Smooth muscle cell (in vitro differentiated cells): ENCODE measurements at regions not wholly inside any gene's neighbourhood (a gene's known extent, or its start where the extent isn't known, plus 50 kb on each side); places are given as distances from the start of the nearest gene placed in this dataset.
A peak's percentile ranks its signal among the peaks of the same experiment; 100 is the strongest.
"Not testable (repeated sequence)": the region's sequence is repeated elsewhere in the genome, so short reads cannot be mapped to it uniquely, and the experiment has no call there.

Experiments used
- DNase-seq: peaks from one replicate; lab custom pipeline; 2025; ENCODE audit not compliant: unreplicated experiment; lab: John Stamatoyannopoulos, UW
- H2AFZ ChIP-seq: fragments of 200-600 bp; sonication (generic); 2 replicates; pipeline ENCODE4 v1.6.0; 2016; ENCODE audit warnings: antibody characterized with exemption, low read depth, mild to moderate bottlenecking
- H3F3A ChIP-seq: fragments of 200-600 bp; sonication (generic); 2 replicates; pipeline ENCODE4 v1.6.0; 2017; ENCODE audit warnings: antibody characterized with exemption, low read depth
- H3K27ac ChIP-seq: fragments of 200-600 bp; sonication (generic); 2 replicates; pipeline ENCODE4 v1.5.1; 2016; ENCODE audit warnings: low read depth, mild to moderate bottlenecking
- H3K27me3 ChIP-seq: fragments of 200-600 bp; sonication (generic); 2 replicates; pipeline ENCODE4 v1.6.1; 2016; ENCODE audit warnings: low read depth, mild to moderate bottlenecking
- H3K36me3 ChIP-seq: fragments of 200-600 bp; sonication (generic); 2 replicates; pipeline ENCODE4 v1.5.1; 2016; ENCODE audit warnings: low read depth
- H3K4me1 ChIP-seq: fragments of 200-600 bp; sonication (generic); 2 replicates; pipeline ENCODE4 v1.5.1; 2016; ENCODE audit warnings: low read depth
- H3K4me2 ChIP-seq: fragments of 200-600 bp; sonication (generic); 2 replicates; pipeline ENCODE4 v1.6.0; 2016; ENCODE audit warnings: mild to moderate bottlenecking
- H3K4me3 ChIP-seq: fragments of 200-600 bp; sonication (generic); 2 replicates; pipeline ENCODE4 v1.5.1; 2016; ENCODE audit warnings: mild to moderate bottlenecking
- H3K79me2 ChIP-seq: fragments of 200-600 bp; sonication (generic); 2 replicates; pipeline ENCODE4 v1.6.0; 2016; ENCODE audit warnings: low read depth, mild to moderate bottlenecking
- H3K9ac ChIP-seq: fragments of 200-600 bp; sonication (generic); 2 replicates; pipeline ENCODE4 v1.6.0; 2016; ENCODE audit warnings: low read depth
- H3K9me3 ChIP-seq: fragments of 200-600 bp; sonication (generic); replicated peaks from 2 replicates; pipeline ENCODE4 v1.5.1; 2016; ENCODE audit warnings: low read depth
- H4K20me1 ChIP-seq: fragments of 200-600 bp; sonication (generic); 2 replicates; pipeline ENCODE4 v1.6.0; 2016; ENCODE audit warnings: low read depth
- WGBS: methylation state at CpG from one replicate; pipeline ENCODE4 v1.1.7; 2016; ENCODE audit warnings: low lambda C conversion rate; 5-methylcytosine and 5-hydroxymethylcytosine counted together
- TF ChIP-seq, protein P1 (sequence below): fragments of 200-600 bp; sonication (generic); IDR thresholded peaks from 2 replicates; pipeline ENCODE4 v1.5.1; 2017; ENCODE audit warnings: borderline replicate concordance, mild to moderate bottlenecking, antibody characterized with exemption; ENCODE audit not compliant: insufficient read depth, poor library complexity, severe bottlenecking

DNA sequence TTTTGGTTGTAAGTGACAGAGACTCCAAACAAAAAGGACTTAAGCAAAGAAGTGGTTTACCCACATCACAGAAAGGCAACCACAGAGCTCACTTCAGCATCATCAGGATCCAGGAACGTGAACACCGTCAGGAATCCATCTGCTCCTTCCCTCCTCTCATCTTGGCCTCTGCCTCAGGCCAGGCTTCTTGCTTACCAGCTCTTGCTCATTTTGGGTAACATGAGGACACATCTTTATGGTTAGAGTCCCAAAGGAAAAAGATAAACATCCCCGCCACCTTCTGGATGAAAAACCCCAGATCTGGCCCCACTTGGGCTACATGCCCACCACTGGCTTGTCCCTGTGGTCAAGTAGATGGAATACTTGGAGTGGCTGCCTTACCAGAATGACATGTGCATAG is 176.8 kb upstream of the RPL34 start:
- H3K36me3 ChIP-seq, result no peaks in the 10 kb centered on the region
- H4K20me1 ChIP-seq, result no peaks in the 10 kb centered on the region
- H3K4me2 ChIP-seq, result no peak overlapping the region
- no peaks in the 10 kb centered on the region for H3K27me3 ChIP-seq
- no peak overlapping the region for H3K4me3 ChIP-seq
- TF ChIP-seq, protein P1, sequence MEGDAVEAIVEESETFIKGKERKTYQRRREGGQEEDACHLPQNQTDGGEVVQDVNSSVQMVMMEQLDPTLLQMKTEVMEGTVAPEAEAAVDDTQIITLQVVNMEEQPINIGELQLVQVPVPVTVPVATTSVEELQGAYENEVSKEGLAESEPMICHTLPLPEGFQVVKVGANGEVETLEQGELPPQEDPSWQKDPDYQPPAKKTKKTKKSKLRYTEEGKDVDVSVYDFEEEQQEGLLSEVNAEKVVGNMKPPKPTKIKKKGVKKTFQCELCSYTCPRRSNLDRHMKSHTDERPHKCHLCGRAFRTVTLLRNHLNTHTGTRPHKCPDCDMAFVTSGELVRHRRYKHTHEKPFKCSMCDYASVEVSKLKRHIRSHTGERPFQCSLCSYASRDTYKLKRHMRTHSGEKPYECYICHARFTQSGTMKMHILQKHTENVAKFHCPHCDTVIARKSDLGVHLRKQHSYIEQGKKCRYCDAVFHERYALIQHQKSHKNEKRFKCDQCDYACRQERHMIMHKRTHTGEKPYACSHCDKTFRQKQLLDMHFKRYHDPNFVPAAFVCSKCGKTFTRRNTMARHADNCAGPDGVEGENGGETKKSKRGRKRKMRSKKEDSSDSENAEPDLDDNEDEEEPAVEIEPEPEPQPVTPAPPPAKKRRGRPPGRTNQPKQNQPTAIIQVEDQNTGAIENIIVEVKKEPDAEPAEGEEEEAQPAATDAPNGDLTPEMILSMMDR, result no peak
- H3K4me1 ChIP-seq, result no peaks in the 10 kb centered on the region
- no peak overlapping the region for H2AFZ ChIP-seq
- no peaks in the 10 kb centered on the region for H3F3A ChIP-seq
- H3K27ac ChIP-seq, result no peak overlapping the region
- H3K9me3 ChIP-seq, result no peaks in the 10 kb centered on the region
- no peaks in the 10 kb centered on the region for H3K79me2 ChIP-seq
- WGBS, result 77% methylated on average over 3 of the region's 3 CpGs
- H3K9ac ChIP-seq, result no peak overlapping the region
- DNase-seq, result no peak

GRCh38 chr4:108433832-108434231 is 186.5 kb upstream of the RPL34 start:
- TF ChIP-seq, protein P1, result no peak
- H3F3A ChIP-seq, result peaks cover 11% of the 10 kb centered on the region
- no peaks in the 10 kb centered on the region for H4K20me1 ChIP-seq
- no peaks in the 10 kb centered on the region for H3K27me3 ChIP-seq
- 14% methylated on average over 6 of the region's 6 CpGs for WGBS
- no peaks in the 10 kb centered on the region for H3K4me1 ChIP-seq
- no peaks in the 10 kb centered on the region for H3K79me2 ChIP-seq
- peak overlapping the region; percentile 72 for H3K27ac ChIP-seq
- H3K9me3 ChIP-seq, result no peaks in the 10 kb centered on the region
- no peak for DNase-seq
- no peak overlapping the region for H2AFZ ChIP-seq
- H3K9ac ChIP-seq, result no peak overlapping the region
- no peak overlapping the region for H3K4me3 ChIP-seq
- peak overlapping the region; percentile 58 for H3K4me2 ChIP-seq
- H3K36me3 ChIP-seq, result no peaks in the 10 kb centered on the region

DNA sequence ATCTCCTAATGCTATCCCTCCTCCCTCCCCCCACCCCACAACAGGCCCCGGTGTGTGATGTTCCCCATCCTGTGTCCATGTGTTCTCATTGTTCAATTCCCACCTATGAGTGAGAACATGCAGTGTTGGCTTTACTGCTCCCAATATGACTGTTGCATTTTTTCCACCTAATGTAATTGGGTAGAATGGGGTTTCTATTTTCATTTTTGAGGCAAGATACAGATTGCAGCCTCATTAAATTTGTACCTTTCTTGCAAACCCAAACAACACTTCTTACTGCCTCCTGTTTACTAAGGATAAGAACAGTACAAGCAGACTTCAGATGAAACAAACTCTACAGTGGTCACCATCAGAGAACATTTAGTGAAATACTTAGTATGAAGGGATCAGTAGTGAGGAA is 187.0 kb upstream of the RPL34 start:
- not testable (repeated sequence) for H3K36me3 ChIP-seq, H3K9ac ChIP-seq, H3K4me2 ChIP-seq, H4K20me1 ChIP-seq, H3K4me1 ChIP-seq, DNase-seq, H3K27me3 ChIP-seq, H3K9me3 ChIP-seq, H2AFZ ChIP-seq, H3K79me2 ChIP-seq, H3K4me3 ChIP-seq
- WGBS, result 85% methylated on average over 1 of the region's 1 CpG
- Histone ChIP-seq H3K27ac (peak overlapping the region; percentile 72), H3F3A (peaks cover 12% of the 10 kb centered on the region)

- TF ChIP-seq, protein P1, result no peak
- Histone ChIP-seq H2AFZ (no peak overlapping the region), H3K4me1 (no peaks in the 10 kb centered on the region), H3K36me3 (no peaks in the 10 kb centered on the region), H3K27me3 (no peaks in the 10 kb centered on the region), H4K20me1 (no peaks in the 10 kb centered on the region), H3F3A (peaks cover 21% of the 10 kb centered on the region), H3K4me3 (no peak overlapping the region), H3K79me2 (no peaks in the 10 kb centered on the region), H3K9ac (no peak overlapping the region), H3K4me2 (no peak overlapping the region), H3K9me3 (no peaks in the 10 kb centered on the region), H3K27ac (no peak overlapping the region)
- no peak for DNase-seq
- WGBS, result 91% methylated on average over 3 of the region's 3 CpGs
Measured at GRCh38 chr4:108432418-108432817, 188.0 kb upstream of the RPL34 start.
